GM21576 (cell line): ENCODE measurements at regions not wholly inside any gene's neighbourhood (a gene's known extent, or its start where the extent isn't known, plus 50 kb on each side); places are given as distances from the start of the nearest gene placed in this dataset.
A peak's percentile ranks its signal among the peaks of the same experiment; 100 is the strongest.
"Not testable (repeated sequence)": the region's sequence is repeated elsewhere in the genome, so short reads cannot be mapped to it uniquely, and the experiment has no call there.

Experiments used
- ATAC-seq: cut with Tn5 transposase; IDR thresholded peaks from one replicate; pipeline ENCODE4 v1.9.1; 2021; ENCODE audit warnings: mild to moderate bottlenecking, moderate library complexity; ENCODE audit not compliant: unreplicated experiment

DNA sequence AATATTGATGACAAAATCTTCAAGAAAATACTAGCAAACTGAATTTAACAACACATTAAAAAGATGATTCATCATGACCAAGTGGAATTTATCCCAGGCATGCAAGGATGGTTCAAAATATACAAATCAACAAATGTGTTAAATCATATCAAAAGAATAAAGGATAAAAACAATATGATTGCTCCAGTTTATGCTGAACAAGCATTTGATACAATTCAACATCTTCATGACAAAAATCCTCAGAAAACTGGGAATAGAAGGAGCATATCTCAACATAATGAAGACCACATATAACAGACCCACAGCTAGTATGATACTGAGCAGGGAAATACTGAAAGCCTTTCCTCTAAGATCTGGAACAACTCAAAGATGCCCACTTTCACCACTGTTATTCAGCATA, 352.3 kb downstream of the PYDC2 start:
- no peak for ATAC-seq

DNA sequence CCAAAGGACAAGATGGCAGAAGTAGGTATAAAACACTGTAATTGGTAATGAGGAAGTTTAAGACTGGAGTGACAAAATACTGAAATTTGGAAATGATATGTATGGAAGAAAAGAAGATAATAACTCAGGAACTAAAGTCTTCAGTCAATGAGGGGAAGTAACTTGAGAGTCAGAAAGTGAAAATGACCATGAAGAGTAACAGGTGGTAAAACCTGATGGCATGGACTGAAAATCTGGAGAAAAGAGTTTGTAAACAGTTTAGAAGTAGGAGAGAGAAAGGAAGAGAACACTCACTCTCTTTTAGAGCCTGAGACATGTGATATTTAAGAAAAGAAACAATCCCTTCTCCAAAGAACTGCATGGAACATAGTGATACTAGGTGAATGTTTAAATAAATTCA, 387.9 kb downstream of the PYDC2 start:
- no peak for ATAC-seq

DNA sequence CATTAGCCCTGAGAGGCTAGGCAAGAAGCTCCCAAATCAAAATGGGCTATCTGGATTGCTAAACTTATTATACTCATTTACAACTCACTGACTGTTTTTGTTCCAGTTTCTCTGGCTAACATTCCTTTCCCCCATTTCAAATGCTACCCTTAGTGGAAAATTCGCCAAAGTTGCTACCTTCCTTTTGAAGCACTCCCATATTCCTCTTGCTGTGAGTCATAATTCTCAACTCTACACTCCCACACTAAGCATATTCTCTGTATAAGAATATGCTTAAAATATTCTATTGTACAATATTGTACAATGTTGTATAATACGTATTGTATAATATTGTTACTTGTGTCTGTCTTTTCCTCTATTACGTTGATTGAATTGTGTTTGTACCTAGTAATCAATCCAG, 398.6 kb downstream of the PYDC2 start:
- ATAC-seq: no peak

DNA sequence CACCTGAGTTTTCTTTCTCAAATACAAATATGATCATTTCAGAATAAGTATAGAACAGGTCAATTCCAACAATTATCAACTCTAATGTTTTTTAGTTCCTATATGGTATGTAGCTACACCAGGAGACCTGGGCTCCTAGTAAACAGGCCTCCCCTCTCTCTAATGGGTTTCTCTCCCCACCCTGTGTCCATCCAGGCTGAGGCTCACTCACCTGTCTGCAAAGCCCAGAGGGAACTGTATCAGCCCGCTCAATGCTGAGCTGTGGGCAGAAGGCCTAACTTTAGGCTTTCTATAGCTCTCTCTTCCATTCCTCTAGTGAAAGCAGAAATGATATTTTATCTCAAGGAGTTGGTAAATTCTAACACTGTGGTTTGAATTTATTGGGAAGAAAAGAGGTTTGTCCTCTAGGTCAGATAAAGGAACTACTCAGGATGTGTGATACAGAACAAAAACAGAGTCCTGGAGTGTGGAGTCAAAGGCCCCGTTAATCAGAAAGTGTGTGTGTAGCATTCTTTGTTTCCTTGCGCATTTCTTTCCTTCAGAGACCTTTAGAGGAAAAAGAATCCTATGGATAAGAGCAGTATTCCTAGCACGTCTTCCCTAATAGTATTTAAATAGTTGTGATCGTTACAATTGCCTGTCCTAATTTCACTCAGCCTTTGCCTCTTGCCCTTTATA, 408.9 kb downstream of the PYDC2 start:
- no peak for ATAC-seq

- no peak for ATAC-seq
Observed at GRCh38 chr3:191873736-191874135, 412.8 kb downstream of the PYDC2 start.

DNA sequence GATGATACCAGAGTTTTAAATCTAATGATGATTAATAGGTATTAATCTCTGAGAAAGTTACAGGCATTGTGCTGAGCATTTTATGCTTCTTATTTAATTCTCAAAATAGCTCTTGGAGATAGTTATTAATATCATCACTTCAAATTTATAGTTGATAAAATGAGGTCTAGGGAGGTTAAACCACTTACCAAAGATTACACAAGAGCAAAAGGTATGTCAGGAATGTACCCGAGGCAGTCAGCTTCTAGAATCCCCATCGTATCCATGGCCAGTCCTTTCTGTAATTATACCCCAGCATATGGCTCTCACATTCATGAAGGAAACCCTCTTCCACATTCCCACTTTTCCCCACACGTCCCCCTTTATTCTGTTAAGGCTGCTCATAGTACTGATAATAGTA, 421.3 kb downstream of the PYDC2 start:
- no peak for ATAC-seq

- ATAC-seq: no peak
Observed at GRCh38 chr3:191884132-191884531, 423.2 kb downstream of the PYDC2 start.

- no peak for ATAC-seq
Observed at GRCh38 chr3:191889106-191889505, 428.1 kb downstream of the PYDC2 start.

DNA sequence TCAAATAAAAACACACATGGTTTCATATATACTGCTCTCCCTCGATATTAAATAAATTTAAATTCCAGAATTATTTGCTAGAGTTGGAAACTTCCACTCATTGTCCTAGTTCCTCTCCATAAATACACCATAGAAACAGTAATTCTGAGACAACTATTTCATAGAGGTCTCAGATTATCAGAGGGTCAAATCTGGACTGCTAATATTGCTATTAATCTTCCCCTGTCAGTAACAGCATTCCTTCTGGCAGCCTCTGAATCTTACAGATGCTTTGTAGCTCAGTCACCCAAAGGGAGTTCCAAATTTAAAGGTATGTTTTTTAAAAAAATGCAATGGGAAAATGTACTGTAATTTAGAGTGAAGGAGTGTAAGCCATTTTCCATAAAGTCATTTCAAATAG, 428.8 kb downstream of the PYDC2 start:
- ATAC-seq: no peak

DNA sequence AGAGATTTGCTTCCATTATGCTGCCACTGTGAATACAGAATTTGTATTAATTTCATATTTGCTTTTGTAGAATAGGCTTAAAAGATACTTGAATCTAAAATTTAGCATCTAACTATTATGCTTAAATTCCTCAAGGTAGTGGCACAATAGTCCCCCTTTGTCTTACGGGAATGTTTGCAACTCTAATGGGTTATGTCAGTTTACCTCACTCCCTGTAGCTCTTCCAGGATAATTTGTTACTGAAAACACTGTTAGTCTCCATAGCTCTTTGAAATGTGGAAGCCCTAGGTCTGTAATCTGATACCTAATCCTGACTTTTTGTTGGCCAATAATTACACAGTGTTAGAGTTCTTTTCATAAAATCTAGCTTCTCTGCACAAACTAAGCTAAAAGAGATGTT, 433.4 kb downstream of the PYDC2 start:
- ATAC-seq: no peak

DNA sequence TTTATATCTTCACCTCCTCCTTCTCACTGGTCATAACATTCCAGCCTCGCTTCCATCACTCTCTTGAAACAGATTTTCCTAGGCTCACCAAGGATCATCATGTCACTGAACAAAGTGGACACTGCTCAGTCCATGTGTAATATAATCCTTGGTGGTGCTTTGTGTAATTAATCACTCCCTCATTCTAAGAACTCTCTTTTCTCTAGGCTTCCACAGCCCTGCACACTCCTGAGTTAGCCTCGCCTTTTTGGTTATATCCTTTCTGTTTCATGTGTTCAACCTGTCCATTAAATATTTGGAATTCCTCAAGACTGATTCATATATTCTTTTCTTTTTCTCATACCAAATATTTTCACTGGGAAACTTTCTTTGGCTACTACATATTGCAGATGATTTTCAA, 440.8 kb downstream of the PYDC2 start:
- ATAC-seq: no peak

DNA sequence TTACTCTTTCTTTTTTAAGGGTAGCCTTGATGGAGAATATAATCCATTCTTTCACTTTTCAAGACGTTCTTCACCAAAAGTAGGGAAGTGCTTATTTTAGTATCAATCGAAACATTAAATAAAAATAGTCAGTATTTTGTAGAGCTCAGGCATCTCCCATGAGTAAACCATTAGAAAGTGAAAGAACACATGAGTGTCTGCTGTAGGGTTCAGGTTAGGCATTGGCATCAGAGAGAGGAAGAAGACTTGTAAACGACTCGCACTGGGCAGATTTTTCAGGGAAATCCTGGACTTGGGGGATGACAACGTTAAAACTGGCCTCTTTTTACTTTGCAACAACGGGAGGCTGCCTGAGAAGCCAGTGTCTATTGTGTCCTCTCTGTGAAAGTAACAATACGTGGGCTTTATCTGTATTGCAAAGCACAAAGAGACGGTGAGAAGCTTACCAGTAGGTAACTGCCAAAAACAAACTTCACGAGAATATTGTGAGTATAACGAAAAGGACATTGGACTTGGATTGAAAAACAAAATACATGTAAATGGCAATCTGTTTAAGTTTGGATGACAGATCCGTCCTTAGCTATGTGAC, 451.7 kb downstream of the PYDC2 start:
- no peak for ATAC-seq

GRCh38 chr3:191915712-191916111, 454.7 kb downstream of the PYDC2 start:
- ATAC-seq: no peak

DNA sequence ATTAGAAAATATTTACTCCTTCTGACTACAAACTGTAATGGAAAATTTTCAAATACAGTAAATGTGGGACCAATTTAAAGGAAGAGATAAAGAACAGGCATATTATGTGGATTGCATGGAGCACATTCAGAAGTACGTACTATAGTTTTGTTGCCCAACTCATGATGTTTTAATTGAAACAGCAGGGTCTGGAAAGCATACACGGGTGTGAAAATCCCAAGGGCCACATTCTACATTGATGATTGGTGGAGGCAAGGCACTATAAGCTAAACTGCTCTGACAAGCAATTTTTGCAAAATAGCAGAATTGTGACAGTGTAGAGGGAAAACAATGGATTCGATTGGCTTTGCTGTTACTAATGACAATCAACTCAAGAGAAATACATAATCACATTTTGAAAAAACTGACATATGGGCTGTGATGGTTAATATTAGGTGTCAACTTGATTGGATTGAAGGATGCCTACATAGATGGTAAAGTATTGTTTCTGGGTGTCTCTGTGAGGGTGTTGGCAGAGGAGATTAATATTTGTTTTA, 458.6 kb downstream of the PYDC2 start:
- ATAC-seq: no peak

GRCh38 chr3:191922570-191922969, 461.6 kb downstream of the PYDC2 start:
- no peak for ATAC-seq

GRCh38 chr3:191927183-191927817, 466.3 kb downstream of the PYDC2 start:
- ATAC-seq: not testable (repeated sequence)

DNA sequence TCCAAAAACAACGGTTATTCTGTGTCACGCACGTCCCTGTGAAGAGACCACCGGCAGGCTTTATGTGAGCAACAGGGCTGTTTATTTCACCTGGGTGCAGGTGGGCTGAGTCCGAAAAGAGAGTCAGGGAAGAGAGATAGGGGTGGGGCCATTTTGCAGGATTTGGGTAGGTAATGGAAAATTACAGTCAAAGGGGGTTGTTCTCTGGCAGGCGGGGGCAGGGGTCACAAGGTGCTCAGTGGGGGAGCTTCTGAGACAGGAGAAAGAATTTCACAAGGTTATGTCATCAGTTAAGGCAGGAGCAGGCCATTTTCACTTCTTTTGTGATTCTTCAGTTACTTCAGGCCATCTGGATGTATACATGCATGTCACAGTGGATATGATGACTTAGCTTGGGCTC, 467.0 kb downstream of the PYDC2 start:
- ATAC-seq: not testable (repeated sequence)

- no peak for ATAC-seq
Observed at GRCh38 chr3:191944835-191945234, 483.9 kb downstream of the PYDC2 start.

DNA sequence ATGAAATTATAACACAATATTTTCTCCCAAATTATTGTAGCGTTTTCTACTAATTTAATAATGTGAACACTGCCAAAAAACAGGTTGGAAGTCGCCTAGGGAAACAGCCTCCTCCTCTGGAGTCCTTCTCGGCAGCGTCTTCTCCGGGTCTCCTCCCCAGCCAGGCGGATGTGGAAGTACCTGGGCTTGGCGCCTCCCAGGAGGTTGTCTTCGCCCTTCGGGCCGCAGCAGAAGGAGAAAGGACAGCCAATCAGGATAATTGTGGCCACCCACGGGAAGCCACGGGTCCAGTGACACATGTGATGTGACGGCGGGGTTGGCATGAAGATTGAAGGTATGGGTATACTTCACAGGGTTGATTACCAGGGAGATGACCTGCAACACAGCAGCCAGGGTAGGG, 491.2 kb downstream of the PYDC2 start:
- no peak for ATAC-seq

- ATAC-seq: no peak
Observed at GRCh38 chr3:191952609-191953008, 491.6 kb downstream of the PYDC2 start.

DNA sequence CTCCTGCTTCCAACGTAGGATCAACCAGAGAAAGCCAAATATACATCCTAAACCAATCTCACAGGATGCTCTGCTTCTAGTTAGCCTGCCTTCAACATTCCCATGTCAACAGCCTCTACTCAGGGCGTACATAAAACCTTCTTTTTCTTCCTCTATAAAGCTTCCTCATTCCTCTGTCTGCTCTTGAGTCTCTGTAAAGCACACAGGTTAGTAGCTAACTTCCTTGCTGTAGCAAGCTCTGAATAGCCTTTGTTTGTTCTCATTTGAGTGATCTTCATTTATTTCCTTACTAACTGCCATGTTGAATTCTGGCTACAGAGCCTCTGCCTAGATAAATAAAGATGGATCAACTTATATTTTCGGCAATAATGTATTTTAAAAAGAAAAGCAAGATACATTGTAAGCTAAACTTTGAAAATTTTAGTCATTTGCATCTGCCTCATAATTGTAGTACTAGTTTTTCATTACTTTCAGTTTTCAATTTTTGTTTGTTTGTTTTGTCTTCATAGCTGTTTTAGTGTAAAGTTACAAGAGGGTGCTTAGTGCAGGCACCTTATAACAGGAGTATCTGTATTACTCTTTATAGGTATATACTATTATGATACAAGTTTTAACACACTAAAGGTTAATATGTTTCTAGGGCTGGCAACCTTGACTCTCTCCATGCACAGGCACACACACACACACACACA, 498.2 kb downstream of the PYDC2 start:
- peak; percentile 70 for ATAC-seq
